ENCODE measurements at regions not wholly inside any gene's neighbourhood (a gene's known extent, or its start where the extent isn't known, plus 50 kb on each side); places are given as distances from the start of the nearest gene placed in this dataset.

- no peak for DNase-seq
- Histone ChIP-seq H3K4me1 (ENCODE audit: control insufficient read depth, insufficient read depth, low read depth, low read length) (no peaks in the 10 kb centered on the region), H4K91ac (ENCODE audit: low read length) (no peak overlapping the region), H3K18ac (ENCODE audit: low read depth in 1 of 2, low read length in 2 of 2) (no peak overlapping the region), H3K9ac (ENCODE audit: low read length) (no peak overlapping the region), H3K23ac (ENCODE audit: low read length in 2 of 2) (no peak overlapping the region), H3K4me2 (ENCODE audit: low read length, poor library complexity, severe bottlenecking) (no peak overlapping the region), H2BK12ac (ENCODE audit: low read length in 2 of 2) (no peak overlapping the region), H4K8ac (ENCODE audit: low read length) (no peak overlapping the region), H3K79me1 (replicated peaks; ENCODE audit: low read length, poor library complexity, severe bottlenecking) (no peaks in the 10 kb centered on the region), H3K36me3 (ENCODE audit: control insufficient read depth in 1 of 2, insufficient read depth in 2 of 2, low read depth in 1 of 2, low read length in 2 of 2) (no peaks in the 10 kb centered on the region), H3K4me3 (ENCODE audit: insufficient read depth in 1 of 2, low read depth in 1 of 2, low read length in 2 of 2) (no peak overlapping the region), H2AFZ (ENCODE audit: low read depth, low read length) (no peak overlapping the region), H3K14ac (ENCODE audit: low read length in 2 of 2) (no peak overlapping the region), H3K27me3 (ENCODE audit: control insufficient read depth in 1 of 2, insufficient read depth in 1 of 2, low read length in 2 of 2) (no peaks in the 10 kb centered on the region), H2BK120ac (ENCODE audit: low read depth, low read length) (no peak overlapping the region), H3K9me3 (ENCODE audit: control insufficient read depth, low read length) (peaks cover 4% of the 10 kb centered on the region), H3K4ac (ENCODE audit: low read depth in 1 of 2, low read length in 2 of 2) (no peak overlapping the region), H2BK15ac (ENCODE audit: low read depth, poor library complexity, severe bottlenecking) (no peak overlapping the region), H2BK5ac (ENCODE audit: low read depth, low read length, poor library complexity, severe bottlenecking) (no peak overlapping the region), H3K27ac (ENCODE audit: low read length, poor library complexity, severe bottlenecking) (no peak overlapping the region), H2AK5ac (ENCODE audit: low read length, severe bottlenecking) (no peak overlapping the region)
Observed at GRCh38 chr16:25413133-25413532, 155.5 kb upstream of the ZKSCAN2 start.

- H3K36me3 ChIP-seq (ENCODE audit: control insufficient read depth in 1 of 2, insufficient read depth in 2 of 2, low read depth in 1 of 2, low read length in 2 of 2): no peaks in the 10 kb centered on the region
- no peak for DNase-seq
- H3K9me3 ChIP-seq (ENCODE audit: control insufficient read depth, low read length): peaks cover 1% of the 10 kb centered on the region
- no peak overlapping the region for H3K18ac ChIP-seq (ENCODE audit: low read depth in 1 of 2, low read length in 2 of 2)
- no peak overlapping the region for H2BK12ac ChIP-seq (ENCODE audit: low read length in 2 of 2)
- H3K4me3 ChIP-seq (ENCODE audit: insufficient read depth in 1 of 2, low read depth in 1 of 2, low read length in 2 of 2): no peak overlapping the region
- H2BK15ac ChIP-seq (ENCODE audit: low read depth, poor library complexity, severe bottlenecking): no peak overlapping the region
- H2BK120ac ChIP-seq (ENCODE audit: low read depth, low read length): no peak overlapping the region
- no peak overlapping the region for H3K14ac ChIP-seq (ENCODE audit: low read length in 2 of 2)
- H3K27ac ChIP-seq (ENCODE audit: low read length, poor library complexity, severe bottlenecking): no peak overlapping the region
- no peak overlapping the region for H2AK5ac ChIP-seq (ENCODE audit: low read length, severe bottlenecking)
- no peak overlapping the region for H2AFZ ChIP-seq (ENCODE audit: low read depth, low read length)
- no peak overlapping the region for H3K4ac ChIP-seq (ENCODE audit: low read depth in 1 of 2, low read length in 2 of 2)
- H3K4me1 ChIP-seq (ENCODE audit: control insufficient read depth, insufficient read depth, low read depth, low read length): no peaks in the 10 kb centered on the region
- no peak overlapping the region for H3K4me2 ChIP-seq (ENCODE audit: low read length, poor library complexity, severe bottlenecking)
- no peak overlapping the region for H4K91ac ChIP-seq (ENCODE audit: low read length)
- no peaks in the 10 kb centered on the region for H3K79me1 ChIP-seq (replicated peaks; ENCODE audit: low read length, poor library complexity, severe bottlenecking)
- H2BK5ac ChIP-seq (ENCODE audit: low read depth, low read length, poor library complexity, severe bottlenecking): no peak overlapping the region
- no peak overlapping the region for H3K9ac ChIP-seq (ENCODE audit: low read length)
- 78% methylated on average over 5 of the region's 8 CpGs for WGBS
- H4K8ac ChIP-seq (ENCODE audit: low read length): no peak overlapping the region
- no peaks in the 10 kb centered on the region for H3K27me3 ChIP-seq (ENCODE audit: control insufficient read depth in 1 of 2, insufficient read depth in 1 of 2, low read length in 2 of 2)
- no peak overlapping the region for H3K23ac ChIP-seq (ENCODE audit: low read length in 2 of 2)
Observed at GRCh38 chr16:25411396-25412081, 153.9 kb upstream of the ZKSCAN2 start.

GRCh38 chr16:25403852-25404251 is 146.2 kb upstream of the ZKSCAN2 start:
- no peak overlapping the region for H3K23ac ChIP-seq (ENCODE audit: low read length in 2 of 2)
- no peak overlapping the region for H3K4me2 ChIP-seq (ENCODE audit: low read length, poor library complexity, severe bottlenecking)
- H3K4ac ChIP-seq (ENCODE audit: low read depth in 1 of 2, low read length in 2 of 2): no peak overlapping the region
- no peak overlapping the region for H3K18ac ChIP-seq (ENCODE audit: low read depth in 1 of 2, low read length in 2 of 2)
- H3K36me3 ChIP-seq (ENCODE audit: control insufficient read depth in 1 of 2, insufficient read depth in 2 of 2, low read depth in 1 of 2, low read length in 2 of 2): no peaks in the 10 kb centered on the region
- 100% methylated on average over 1 of the region's 1 CpG for WGBS
- H2AFZ ChIP-seq (ENCODE audit: low read depth, low read length): no peak overlapping the region
- no peak overlapping the region for H3K9ac ChIP-seq (ENCODE audit: low read length)
- H4K91ac ChIP-seq (ENCODE audit: low read length): no peak overlapping the region
- no peak overlapping the region for H2BK15ac ChIP-seq (ENCODE audit: low read depth, poor library complexity, severe bottlenecking)
- no peak overlapping the region for H3K14ac ChIP-seq (ENCODE audit: low read length in 2 of 2)
- H3K27ac ChIP-seq (ENCODE audit: low read length, poor library complexity, severe bottlenecking): no peak overlapping the region
- no peak overlapping the region for H2BK5ac ChIP-seq (ENCODE audit: low read depth, low read length, poor library complexity, severe bottlenecking)
- H3K27me3 ChIP-seq (ENCODE audit: control insufficient read depth in 1 of 2, insufficient read depth in 1 of 2, low read length in 2 of 2): no peaks in the 10 kb centered on the region
- no peak overlapping the region for H2AK5ac ChIP-seq (ENCODE audit: low read length, severe bottlenecking)
- H4K8ac ChIP-seq (ENCODE audit: low read length): no peak overlapping the region
- H3K79me1 ChIP-seq (replicated peaks; ENCODE audit: low read length, poor library complexity, severe bottlenecking): no peaks in the 10 kb centered on the region
- H3K4me3 ChIP-seq (ENCODE audit: insufficient read depth in 1 of 2, low read depth in 1 of 2, low read length in 2 of 2): no peak overlapping the region
- H2BK12ac ChIP-seq (ENCODE audit: low read length in 2 of 2): no peak overlapping the region
- H3K9me3 ChIP-seq (ENCODE audit: control insufficient read depth, low read length): peaks cover 34% of the 10 kb centered on the region
- H2BK120ac ChIP-seq (ENCODE audit: low read depth, low read length): no peak overlapping the region
- DNase-seq: no peak
- H3K4me1 ChIP-seq (ENCODE audit: control insufficient read depth, insufficient read depth, low read depth, low read length): no peaks in the 10 kb centered on the region

- Histone ChIP-seq H3K27me3 (ENCODE audit: control insufficient read depth in 1 of 2, insufficient read depth in 1 of 2, low read length in 2 of 2) (no peaks in the 10 kb centered on the region), H2BK5ac (ENCODE audit: low read depth, low read length, poor library complexity, severe bottlenecking) (no peak overlapping the region), H4K91ac (ENCODE audit: low read length) (no peak overlapping the region), H3K9me3 (ENCODE audit: control insufficient read depth, low read length) (peaks cover 26% of the 10 kb centered on the region), H3K9ac (ENCODE audit: low read length) (no peak overlapping the region), H3K4me3 (ENCODE audit: insufficient read depth in 1 of 2, low read depth in 1 of 2, low read length in 2 of 2) (no peak overlapping the region), H3K23ac (ENCODE audit: low read length in 2 of 2) (no peak overlapping the region), H4K8ac (ENCODE audit: low read length) (no peak overlapping the region), H3K4ac (ENCODE audit: low read depth in 1 of 2, low read length in 2 of 2) (no peak overlapping the region), H3K36me3 (ENCODE audit: control insufficient read depth in 1 of 2, insufficient read depth in 2 of 2, low read depth in 1 of 2, low read length in 2 of 2) (no peaks in the 10 kb centered on the region), H3K27ac (ENCODE audit: low read length, poor library complexity, severe bottlenecking) (no peak overlapping the region), H2AK5ac (ENCODE audit: low read length, severe bottlenecking) (no peak overlapping the region), H2BK12ac (ENCODE audit: low read length in 2 of 2) (no peak overlapping the region), H2AFZ (ENCODE audit: low read depth, low read length) (no peak overlapping the region), H2BK15ac (ENCODE audit: low read depth, poor library complexity, severe bottlenecking) (no peak overlapping the region), H3K4me1 (ENCODE audit: control insufficient read depth, insufficient read depth, low read depth, low read length) (no peaks in the 10 kb centered on the region), H3K79me1 (replicated peaks; ENCODE audit: low read length, poor library complexity, severe bottlenecking) (no peaks in the 10 kb centered on the region), H2BK120ac (ENCODE audit: low read depth, low read length) (no peak overlapping the region), H3K4me2 (ENCODE audit: low read length, poor library complexity, severe bottlenecking) (no peak overlapping the region), H3K18ac (ENCODE audit: low read depth in 1 of 2, low read length in 2 of 2) (no peak overlapping the region), H3K14ac (ENCODE audit: low read length in 2 of 2) (no peak overlapping the region)
- DNase-seq: no peak
Observed at GRCh38 chr16:25395528-25395927, 137.9 kb upstream of the ZKSCAN2 start.

Data from mesenchymal stem cell (in vitro differentiated cells and primary cell).